ENCODE measurements at regions not wholly inside any gene's neighbourhood (a gene's known extent, or its start where the extent isn't known, plus 50 kb on each side); places are given as distances from the start of the nearest gene placed in this dataset.

DNA sequence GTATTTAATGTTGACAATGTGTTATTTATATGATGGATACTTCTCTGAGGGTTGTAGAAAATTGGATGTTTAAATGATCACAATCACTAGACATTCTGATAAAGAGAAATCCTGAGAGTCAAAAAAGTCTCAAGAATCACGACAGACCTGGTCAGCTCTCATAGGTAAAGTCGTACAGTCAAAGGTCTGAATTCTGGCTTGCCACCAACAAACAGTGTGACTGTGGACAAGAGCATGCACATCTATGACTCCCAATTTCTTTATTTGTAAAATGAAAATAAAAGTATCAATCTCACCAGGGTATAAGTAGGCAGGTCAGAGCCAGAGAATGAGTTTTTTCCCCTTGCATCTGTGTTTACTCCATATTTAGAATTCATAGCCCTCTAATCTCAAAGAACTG, 556.7 kb downstream of the FAM181B start:
- TF ChIP-seq CTCF (IDR thresholded peaks at IDR 0.05; ENCODE audit: unreplicated experiment) = no peak
- H3K9me3 Mint-ChIP-seq (ENCODE audit: unreplicated experiment) = no peaks in the 10 kb centered on the region
- H3K4me1 Mint-ChIP-seq (ENCODE audit: unreplicated experiment) = no peaks in the 10 kb centered on the region
- no peaks in the 10 kb centered on the region for H3K27me3 Mint-ChIP-seq (ENCODE audit: unreplicated experiment)
- H3K36me3 Mint-ChIP-seq (ENCODE audit: low read depth, unreplicated experiment) = no peaks in the 10 kb centered on the region
- no peak for DNase-seq (ENCODE audit: low spot score)
- H3K4me3 Mint-ChIP-seq (ENCODE audit: unreplicated experiment) = no peak overlapping the region
- H3K27ac Mint-ChIP-seq (ENCODE audit: unreplicated experiment) = no peak overlapping the region

DNA sequence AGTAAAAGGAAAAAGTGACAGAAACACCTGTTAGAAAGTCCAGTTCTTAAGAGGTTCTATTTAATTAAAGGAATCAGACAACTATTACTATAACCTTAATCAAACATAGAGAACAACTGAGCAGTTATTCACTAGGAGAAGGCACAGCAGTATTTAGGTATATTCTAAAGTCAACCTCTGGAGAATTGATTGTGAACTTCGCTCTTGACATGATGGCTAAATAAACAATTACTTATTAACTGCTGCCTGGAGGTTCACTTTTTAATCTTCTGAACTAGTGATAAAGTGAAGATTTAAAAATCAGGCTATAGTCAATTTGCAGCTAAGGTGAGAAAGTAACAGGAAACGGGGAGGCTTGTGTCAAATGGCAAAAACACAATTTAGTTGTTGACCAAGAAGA, 557.3 kb downstream of the FAM181B start:
- TF ChIP-seq CTCF (IDR thresholded peaks at IDR 0.05; ENCODE audit: unreplicated experiment) = no peak
- no peaks in the 10 kb centered on the region for H3K36me3 Mint-ChIP-seq (ENCODE audit: low read depth, unreplicated experiment)
- no peaks in the 10 kb centered on the region for H3K9me3 Mint-ChIP-seq (ENCODE audit: unreplicated experiment)
- H3K27ac Mint-ChIP-seq (ENCODE audit: unreplicated experiment) = no peak overlapping the region
- no peak overlapping the region for H3K4me3 Mint-ChIP-seq (ENCODE audit: unreplicated experiment)
- H3K4me1 Mint-ChIP-seq (ENCODE audit: unreplicated experiment) = no peaks in the 10 kb centered on the region
- DNase-seq (ENCODE audit: low spot score) = no peak
- no peaks in the 10 kb centered on the region for H3K27me3 Mint-ChIP-seq (ENCODE audit: unreplicated experiment)

- Mint-ChIP-seq H3K27ac (ENCODE audit: unreplicated experiment) (no peak overlapping the region), H3K9me3 (ENCODE audit: unreplicated experiment) (no peaks in the 10 kb centered on the region), H3K4me3 (ENCODE audit: unreplicated experiment) (no peak overlapping the region), H3K27me3 (ENCODE audit: unreplicated experiment) (no peaks in the 10 kb centered on the region), H3K36me3 (ENCODE audit: low read depth, unreplicated experiment) (no peaks in the 10 kb centered on the region), H3K4me1 (ENCODE audit: unreplicated experiment) (no peaks in the 10 kb centered on the region)
- no peak for DNase-seq (ENCODE audit: low spot score)
- peak; percentile 66 for TF ChIP-seq CTCF (IDR thresholded peaks at IDR 0.05; ENCODE audit: unreplicated experiment)
Measured at GRCh38 chr11:82174610-82175009, 559.1 kb downstream of the FAM181B start.

GRCh38 chr11:82146789-82147188, 586.9 kb downstream of the FAM181B start:
- DNase-seq (ENCODE audit: low spot score) = no peak
- no peak overlapping the region for H3K4me3 Mint-ChIP-seq (ENCODE audit: unreplicated experiment)
- H3K4me1 Mint-ChIP-seq (ENCODE audit: unreplicated experiment) = no peaks in the 10 kb centered on the region
- H3K27me3 Mint-ChIP-seq (ENCODE audit: unreplicated experiment) = no peaks in the 10 kb centered on the region
- TF ChIP-seq CTCF (IDR thresholded peaks at IDR 0.05; ENCODE audit: unreplicated experiment) = no peak
- H3K36me3 Mint-ChIP-seq (ENCODE audit: low read depth, unreplicated experiment) = no peaks in the 10 kb centered on the region
- no peaks in the 10 kb centered on the region for H3K9me3 Mint-ChIP-seq (ENCODE audit: unreplicated experiment)
- no peak overlapping the region for H3K27ac Mint-ChIP-seq (ENCODE audit: unreplicated experiment)

GRCh38 chr11:82118946-82119345, 614.7 kb downstream of the FAM181B start:
- no peak overlapping the region for H3K27ac Mint-ChIP-seq (ENCODE audit: unreplicated experiment)
- H3K4me1 Mint-ChIP-seq (ENCODE audit: unreplicated experiment) = peaks cover 4% of the 10 kb centered on the region
- no peak overlapping the region for H3K4me3 Mint-ChIP-seq (ENCODE audit: unreplicated experiment)
- no peaks in the 10 kb centered on the region for H3K36me3 Mint-ChIP-seq (ENCODE audit: low read depth, unreplicated experiment)
- no peak for DNase-seq (ENCODE audit: low spot score)
- no peaks in the 10 kb centered on the region for H3K27me3 Mint-ChIP-seq (ENCODE audit: unreplicated experiment)
- H3K9me3 Mint-ChIP-seq (ENCODE audit: unreplicated experiment) = peaks cover 4% of the 10 kb centered on the region
- TF ChIP-seq CTCF (IDR thresholded peaks at IDR 0.05; ENCODE audit: unreplicated experiment) = no peak
